HepG2 (cell line): ENCODE measurements at regions not wholly inside any gene's neighbourhood (a gene's known extent, or its start where the extent isn't known, plus 50 kb on each side); places are given as distances from the start of the nearest gene placed in this dataset.

Source experiments
- ATAC-seq: fragments of 200-7000 bp; cut with Tn5 transposase; 3 replicates; pipeline ENCODE4 v1.9.1; 2020; ENCODE audit warnings: mild to moderate bottlenecking, moderate library complexity
- BruUV-seq: library from RNA; stranded (reverse); fragments of 400-500 nt; replicated peaks from 2 replicates; lab custom pipeline; 2021; lab: Mats Ljungman, UMichigan
- CTCF ChIA-PET: fragments of 300-600 bp; formaldehyde crosslinking; extraction: SDS; loops from one replicate; lab custom pipeline; 2021; ENCODE audit warnings: low total read pairs, inconsistent platforms, low intra/inter-chr PET ratio; lab: Yijun Ruan, JAX
- POLR2A ChIA-PET: fragments of 350-600 bp; sonication (Branson Sonifier 250); formaldehyde crosslinking; loops from one replicate; lab custom pipeline; 2020; ENCODE audit warnings: antibody characterized with exemption, inconsistent platforms; lab: Yijun Ruan, JAX
- DNase-seq: peaks from one replicate; pipeline ENCODE4 v3.0.0-alpha.2; 2015; ENCODE audit warnings: low spot score
- FAIRE-seq: peaks from 3 replicates; lab custom pipeline; 2011; peaks lifted over from hg19 to GRCh38; lab: Jason Lieb, UNC
- H2AFZ ChIP-seq: one replicate; pipeline ENCODE4 v1.6.1; 2011; ENCODE audit warnings: low read length, inconsistent platforms
- H3K27ac ChIP-seq: fragments of 300-600 bp; 3 replicates; pipeline ENCODE4 v1.8.0; 2011; ENCODE audit warnings: mixed run types, mild to moderate bottlenecking, mixed read lengths, low read length, inconsistent platforms; ENCODE audit not compliant: insufficient read depth; ENCODE audit errors: extremely low read length
- H3K27me3 ChIP-seq, 2 experiments: fragments of 200-600 bp in 1 of 2; 2 replicates in 1 of 2; 3 replicates in 1 of 2; pipeline versions ENCODE4 v1.6.0 to v1.8.0; 2011; ENCODE audit warnings: low read length in 2 of 2, mild to moderate bottlenecking in 2 of 2, moderate library complexity in 2 of 2, inconsistent platforms in 1 of 2; ENCODE audit not compliant: insufficient read depth in 2 of 2, control insufficient read depth in 1 of 2
- H3K36me3 ChIP-seq, 2 experiments: fragments of 200-600 bp in 1 of 2; replicated peaks in 1 of 2; 2 replicates in 1 of 2; 3 replicates in 1 of 2; pipeline versions ENCODE4 v1.5.1 to v1.8.0; 2011; ENCODE audit warnings: low read length in 2 of 2, inconsistent platforms in 1 of 2; ENCODE audit not compliant: insufficient read depth in 2 of 2, control insufficient read depth in 1 of 2
- H3K4me1 ChIP-seq: 2 replicates; pipeline ENCODE4 v1.5.1; 2012; ENCODE audit warnings: low read length, inconsistent platforms; ENCODE audit not compliant: insufficient read depth
- H3K4me2 ChIP-seq: 2 replicates; pipeline ENCODE4 v1.6.0; 2011; ENCODE audit warnings: low read depth, low read length, inconsistent platforms
- H3K4me3 ChIP-seq, 3 experiments: fragments of 200-600 bp in 1 of 3; sonication (generic), shearing (Covaris generic) in 1 of 3; replicated peaks in 1 of 3; 2 replicates each; pipeline ENCODE4 v1.5.1; 2011 to 2016; ENCODE audit warnings: low read length in 3 of 3, inconsistent platforms in 2 of 3, low read depth in 2 of 3, mild to moderate bottlenecking in 2 of 3, control low read depth in 1 of 3, mixed read lengths in 1 of 3; ENCODE audit not compliant: insufficient read depth in 1 of 3
- H3K79me2 ChIP-seq: one replicate; pipeline ENCODE4 v1.6.1; 2011; ENCODE audit warnings: low read length, inconsistent platforms; ENCODE audit not compliant: insufficient read depth
- H3K9ac ChIP-seq: 2 replicates; pipeline ENCODE4 v1.6.0; 2011; ENCODE audit warnings: mild to moderate bottlenecking, low read depth, low read length, inconsistent platforms; ENCODE audit not compliant: insufficient read depth
- H3K9me3 ChIP-seq: 2 replicates; pipeline ENCODE4 v1.5.1; 2012; ENCODE audit warnings: mild to moderate bottlenecking, low read length
- H4K20me1 ChIP-seq: 2 replicates; pipeline ENCODE4 v1.6.0; 2011; ENCODE audit warnings: inconsistent platforms, mild to moderate bottlenecking, low read length, moderate library complexity; ENCODE audit not compliant: insufficient read depth
- CREM ChIP-seq, 2 experiments: sonication (generic) in 1 of 2; formaldehyde crosslinking in 1 of 2; IDR thresholded peaks; 2 replicates each; pipeline versions ENCODE4 v1.4.0 to v1.6.1; 2016 to 2020; ENCODE audit warnings: antibody characterized with exemption in 1 of 2, mild to moderate bottlenecking in 1 of 2, missing genetic modification reagents in 1 of 2
- DMAP1 ChIP-seq: IDR thresholded peaks from 2 replicates; pipeline ENCODE4 v1.6.1; 2016
- ELF3 ChIP-seq: IDR thresholded peaks from 2 replicates; pipeline ENCODE4 v1.6.1; 2016; ENCODE audit warnings: missing genetic modification reagents, missing compliant biosample characterization
- FOXA1 ChIP-seq, 2 experiments: fragments of 450-650 bp in 1 of 2; sonication (generic) in 1 of 2; formaldehyde crosslinking in 1 of 2; IDR thresholded peaks; 2 replicates each; pipeline versions ENCODE4 v1.4.0 to v1.6.1; 2016 to 2020; ENCODE audit warnings: missing genetic modification reagents in 1 of 2
- FOXP1 ChIP-seq, 2 experiments: fragments of 450-650 bp in 1 of 2; IDR thresholded peaks; 2 replicates each; pipeline ENCODE4 v1.6.1; 2017 to 2018; ENCODE audit warnings: antibody characterized with exemption in 1 of 2
- HDAC1 ChIP-seq: sonication (generic); formaldehyde crosslinking; IDR thresholded peaks from 2 replicates; pipeline ENCODE4 v1.5.1; 2020; ENCODE audit warnings: mild to moderate bottlenecking, missing genetic modification reagents
- HMGA1 ChIP-seq: sonication (generic); formaldehyde crosslinking; conservative IDR thresholded peaks from 2 replicates; pipeline ENCODE4 v1.4.0; 2020; ENCODE audit warnings: missing genetic modification reagents
- HOXA5 ChIP-seq: sonication (generic); formaldehyde crosslinking; IDR thresholded peaks from 2 replicates; pipeline ENCODE4 v1.4.0; 2020; ENCODE audit warnings: missing genetic modification reagents
- KLF12 ChIP-seq: sonication (generic); formaldehyde crosslinking; IDR thresholded peaks from 2 replicates; pipeline ENCODE4 v1.4.0; 2020; ENCODE audit warnings: missing genetic modification reagents, borderline replicate concordance
- MED8 ChIP-seq: sonication (generic); formaldehyde crosslinking; IDR thresholded peaks from 2 replicates; pipeline ENCODE4 v1.8.1; 2023; ENCODE audit warnings: mild to moderate bottlenecking, missing genetic modification reagents; ENCODE audit not compliant: insufficient replicate concordance
- NFYC ChIP-seq: IDR thresholded peaks from 2 replicates; pipeline ENCODE4 v1.6.1; 2016; ENCODE audit warnings: missing genetic modification reagents, missing compliant biosample characterization
- SCMH1 ChIP-seq: sonication (generic); formaldehyde crosslinking; IDR thresholded peaks from 2 replicates; pipeline ENCODE4 v1.9.0; 2021; ENCODE audit warnings: missing genetic modification reagents, mild to moderate bottlenecking, borderline replicate concordance
- SP4 ChIP-seq: sonication (generic); formaldehyde crosslinking; IDR thresholded peaks from 2 replicates; pipeline ENCODE4 v1.8.1; 2023; ENCODE audit warnings: mild to moderate bottlenecking, missing genetic modification reagents
- ZBTB20 ChIP-seq: sonication (generic); formaldehyde crosslinking; IDR thresholded peaks from 2 replicates; pipeline ENCODE4 v1.8.1; 2023; ENCODE audit warnings: missing genetic modification reagents, low read depth, mild to moderate bottlenecking, borderline replicate concordance
- ZNF574 ChIP-seq: sonication (generic); formaldehyde crosslinking; IDR thresholded peaks from 2 replicates; pipeline ENCODE4 v1.4.0; 2020; ENCODE audit warnings: missing genetic modification reagents
- ZNF644 ChIP-seq: IDR thresholded peaks from 2 replicates; pipeline ENCODE4 v1.6.1; 2016; ENCODE audit warnings: low read depth
- ZNF678 ChIP-seq: sonication (generic); formaldehyde crosslinking; IDR thresholded peaks from 2 replicates; pipeline ENCODE4 v1.4.0; 2020; ENCODE audit warnings: mild to moderate bottlenecking, missing genetic modification reagents
- ZNF691 ChIP-seq: sonication (generic); formaldehyde crosslinking; IDR thresholded peaks from 2 replicates; pipeline ENCODE4 v1.4.0; 2020; ENCODE audit warnings: missing genetic modification reagents, low read depth, mild to moderate bottlenecking, borderline replicate concordance
- ZNF83 ChIP-seq: sonication (generic); formaldehyde crosslinking; IDR thresholded peaks from 2 replicates; pipeline ENCODE4 v1.4.0; 2020; ENCODE audit warnings: missing genetic modification reagents, mild to moderate bottlenecking, borderline replicate concordance
- WGBS: methylation state at CpG from one replicate; pipeline ENCODE4 v1.1.6; 2017; ENCODE audit warnings: low lambda C conversion rate; 5-methylcytosine and 5-hydroxymethylcytosine counted together
- in situ Hi-C: cut with HindIII; loops from 2 replicates; pipeline ENCODE4 v1.10.0; 2017; ENCODE audit warnings: low pct_unique_long_range_greater_than_20kb; ENCODE audit not compliant: extremely low pct_ligation_motif_present
- intact Hi-C: fragments of 100-400 bp; cut with micrococcal nuclease; formaldehyde crosslinking; loops from one replicate; pipeline ENCODE4 v1.10.0; 2022; ENCODE audit not compliant: unreplicated experiment

DNA sequence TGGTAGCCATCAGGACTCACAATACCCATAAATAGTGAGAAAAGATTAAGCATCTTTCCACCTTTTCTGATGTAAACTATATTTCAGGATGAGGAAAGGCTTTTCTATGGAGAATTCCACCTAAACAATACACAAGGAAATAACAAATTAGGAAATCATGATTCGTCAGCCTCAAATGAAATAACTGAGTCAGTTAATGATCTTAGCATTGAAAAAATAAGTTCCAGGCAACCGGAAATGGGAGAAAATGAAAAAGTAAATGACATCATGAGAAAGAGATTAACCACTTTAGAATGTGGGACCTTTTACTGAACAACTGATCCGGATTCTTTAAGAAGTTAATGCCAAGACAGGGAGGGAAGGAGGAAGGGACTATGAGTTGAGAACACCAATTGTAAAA is 742.3 kb downstream of the TNS3 start:
- no peak for DNase-seq
- Histone ChIP-seq H3K4me3 (no peak overlapping the region), H3K27me3 (no peaks in the 10 kb centered on the region), H4K20me1 (no peaks in the 10 kb centered on the region), H3K4me2 (no peak overlapping the region), H3K36me3 (no peaks in the 10 kb centered on the region), H3K9me3 (no peaks in the 10 kb centered on the region), H3K4me1 (no peaks in the 10 kb centered on the region), H3K27ac (no peak overlapping the region), H3K9ac (no peak overlapping the region), H3K79me2 (no peaks in the 10 kb centered on the region), H2AFZ (no peak overlapping the region)
- TF ChIP-seq KLF12 (CRISPR knock-in tag): no peak
- no peak for TF ChIP-seq MED8 (CRISPR knock-in tag)
- TF ChIP-seq HOXA5 (CRISPR knock-in tag): no peak
- no peak for TF ChIP-seq ZNF678 (CRISPR knock-in tag)
- no peak for TF ChIP-seq FOXA1 (IDR thresholded peaks at IDR 0.05)
- TF ChIP-seq FOXA1 (CRISPR knock-in tag; IDR thresholded peaks at IDR 0.05): no peak
- TF ChIP-seq NFYC (CRISPR knock-in tag): no peak
- TF ChIP-seq HDAC1 (CRISPR knock-in tag): no peak
- TF ChIP-seq CREM (IDR thresholded peaks at IDR 0.05): no peak
- TF ChIP-seq CREM (CRISPR knock-in tag; IDR thresholded peaks at IDR 0.05): no peak
- TF ChIP-seq ZNF691 (CRISPR knock-in tag): no peak
- TF ChIP-seq ZBTB20 (CRISPR knock-in tag): no peak
- no peak for TF ChIP-seq ELF3 (CRISPR knock-in tag)
- no peak for TF ChIP-seq ZNF644
- no peak for TF ChIP-seq SCMH1 (CRISPR knock-in tag)
- TF ChIP-seq DMAP1 (CRISPR knock-in tag): no peak
- TF ChIP-seq ZNF574: no peak
- no peak for TF ChIP-seq SP4 (CRISPR knock-in tag)
- no peak for TF ChIP-seq ZNF83
- TF ChIP-seq FOXP1 (IDR thresholded peaks at IDR 0.05): no peak
- TF ChIP-seq FOXP1 (CRISPR knock-in tag; IDR thresholded peaks at IDR 0.05): no peak
- TF ChIP-seq HMGA1 (CRISPR knock-in tag): no peak
- no TSS peak for BruUV-seq
- no peak for FAIRE-seq
- ChIA-PET CTCF (no interaction called here), POLR2A (no interaction called here)
- 6% methylated on average over 3 of the region's 3 CpGs for WGBS
- ATAC-seq: no peak
- intact Hi-C loops (no loop called here), in situ Hi-C loops (no loop called here)
